GM23248 (cell line): ENCODE measurements at regions not wholly inside any gene's neighbourhood (a gene's known extent, or its start where the extent isn't known, plus 50 kb on each side); places are given as distances from the start of the nearest gene placed in this dataset.

Experiments used
- EZH2 ChIP-seq: fragments of 200-600 bp; sonication (generic); IDR thresholded peaks from 2 replicates; pipeline ENCODE4 v1.6.1; 2018; ENCODE audit warnings: antibody characterized with exemption, mild to moderate bottlenecking; ENCODE audit not compliant: insufficient read depth, poor library complexity, severe bottlenecking
- EZH2phosphoT487 ChIP-seq: fragments of 200-600 bp; sonication (generic); IDR thresholded peaks from 2 replicates; pipeline ENCODE4 v1.6.1; 2018; ENCODE audit warnings: antibody characterized with exemption, moderate library complexity, mild to moderate bottlenecking, low read depth; ENCODE audit not compliant: insufficient read depth

DNA sequence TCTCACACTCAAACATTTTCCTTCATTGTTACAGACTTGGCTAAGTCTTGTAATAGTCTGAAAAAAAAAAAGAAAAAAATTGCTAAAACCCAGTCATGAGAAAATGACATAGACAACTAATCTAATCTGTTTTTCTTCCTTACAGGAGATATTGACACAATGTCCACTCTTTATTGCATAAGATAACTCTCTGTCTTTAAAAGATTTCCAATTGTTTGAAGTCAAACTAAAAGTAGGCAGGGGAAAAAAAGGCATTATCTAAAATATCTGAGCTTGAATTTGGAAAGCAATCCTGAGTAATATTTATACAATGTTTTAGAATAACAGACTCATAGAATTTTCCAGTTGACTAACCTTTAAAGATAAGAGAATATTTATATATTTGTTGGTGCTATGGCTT lies 233.0 kb upstream of the CEP162 start:
- no peak for TF ChIP-seq EZH2
- no peak for TF ChIP-seq EZH2phosphoT487
